ENCODE measurements at regions not wholly inside any gene's neighbourhood (a gene's known extent, or its start where the extent isn't known, plus 50 kb on each side); places are given as distances from the start of the nearest gene placed in this dataset.
"Not testable (repeated sequence)": the region's sequence is repeated elsewhere in the genome, so short reads cannot be mapped to it uniquely, and the experiment has no call there.

- TF ChIP-seq CTCF, POLR2A (IDR thresholded peaks at IDR 0.05): not testable (repeated sequence)
Measured at GRCh38 chr13:86253497-86253896, 454.3 kb upstream of the SLITRK6 start.
